ENCODE measurements at regions not wholly inside any gene's neighbourhood (a gene's known extent, or its start where the extent isn't known, plus 50 kb on each side); places are given as distances from the start of the nearest gene placed in this dataset.

DNA sequence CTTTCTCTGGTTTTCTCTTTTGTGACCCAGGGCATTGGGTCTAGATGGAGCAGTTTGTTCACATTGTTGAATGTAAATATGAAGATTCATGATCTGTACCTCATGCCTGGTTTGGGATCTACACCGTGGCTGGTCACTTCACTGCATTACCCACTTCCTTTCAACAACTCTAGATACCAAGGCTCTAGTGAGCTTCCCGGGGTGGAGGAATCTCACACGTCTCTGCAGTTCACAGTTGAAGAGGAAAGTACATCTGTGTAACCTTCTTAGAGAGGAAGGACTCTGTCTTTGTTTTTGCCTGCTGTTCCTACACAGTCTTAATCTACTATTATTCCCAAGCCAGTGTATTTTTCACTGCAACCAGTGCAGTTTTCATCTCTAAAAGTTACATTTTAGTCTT is 574.8 kb downstream of the MBD2 start:
- ATAC-seq (ENCODE audit: low read depth) (no peak), DNase-seq (no peak)
- no peak overlapping the region for H2AFZ ChIP-seq (ENCODE audit: insufficient read depth, low read depth, low read length, poor library complexity, severe bottlenecking)
- no peaks in the 10 kb centered on the region for H3K27me3 ChIP-seq (replicated peaks in 1 of 4; ENCODE audit: control extremely low read depth in 1 of 4, control insufficient read depth in 3 of 4, insufficient read depth in 4 of 4, low read length in 3 of 4)
- H4K20me1 ChIP-seq (ENCODE audit: control insufficient read depth, insufficient read depth, low read length, poor library complexity, severe bottlenecking): no peaks in the 10 kb centered on the region
- H3K4me3 ChIP-seq (ENCODE audit: control extremely low read depth in 1 of 5, extremely low read depth in 1 of 5, insufficient read depth in 1 of 5, low read depth in 2 of 5, low read length in 4 of 5): no peak overlapping the region
- H3K4me2 ChIP-seq (replicated peaks; ENCODE audit: low read depth, low read length, poor library complexity, severe bottlenecking): no peak overlapping the region
- intact Hi-C loops (cut with micrococcal nuclease): no loop called here
- H3K79me2 ChIP-seq (ENCODE audit: control insufficient read depth, insufficient read depth, low read length): no peaks in the 10 kb centered on the region
- Mint-ChIP-seq H3K27me3 (no peaks in the 10 kb centered on the region), H3K4me3 (no peak overlapping the region), H3K9me3 (ENCODE audit: insufficient read depth) (no peaks in the 10 kb centered on the region), H3K27ac (no peak overlapping the region), H3K4me1 (no peaks in the 10 kb centered on the region)
- no peak overlapping the region for H3K9ac ChIP-seq (ENCODE audit: low read length)
- no peak for TF ChIP-seq EZH2 (IDR thresholded peaks at IDR 0.05; ENCODE audit: borderline replicate concordance, insufficient read depth, low read depth, low read length, poor library complexity, severe bottlenecking)
- no CpG with 5 or more reads among the region's 3 CpGs for WGBS (ENCODE audit: insufficient coverage)
- ChIA-PET CTCF (no interaction called here), POLR2A (no interaction called here)
- H3K27ac ChIP-seq (ENCODE audit: low read length in 2 of 2): no peak overlapping the region
- peaks cover 0 to 8% (median 0%) of the 10 kb centered on the region in 3 donors for H3K9me3 ChIP-seq (ENCODE audit: control extremely low read depth in 1 of 3, control insufficient read depth in 2 of 3, insufficient read depth in 1 of 3, low read length in 2 of 3)
- no peaks in the 10 kb centered on the region for H3K36me3 ChIP-seq (replicated peaks in 1 of 2; ENCODE audit: control extremely low read depth in 1 of 2, control insufficient read depth in 1 of 2, extremely low read depth in 1 of 2, insufficient read depth in 2 of 2, low read length in 1 of 2)
- no peaks in the 10 kb centered on the region for H3K4me1 ChIP-seq (ENCODE audit: control insufficient read depth in 2 of 2, insufficient read depth in 2 of 2, low read length in 2 of 2)

DNA sequence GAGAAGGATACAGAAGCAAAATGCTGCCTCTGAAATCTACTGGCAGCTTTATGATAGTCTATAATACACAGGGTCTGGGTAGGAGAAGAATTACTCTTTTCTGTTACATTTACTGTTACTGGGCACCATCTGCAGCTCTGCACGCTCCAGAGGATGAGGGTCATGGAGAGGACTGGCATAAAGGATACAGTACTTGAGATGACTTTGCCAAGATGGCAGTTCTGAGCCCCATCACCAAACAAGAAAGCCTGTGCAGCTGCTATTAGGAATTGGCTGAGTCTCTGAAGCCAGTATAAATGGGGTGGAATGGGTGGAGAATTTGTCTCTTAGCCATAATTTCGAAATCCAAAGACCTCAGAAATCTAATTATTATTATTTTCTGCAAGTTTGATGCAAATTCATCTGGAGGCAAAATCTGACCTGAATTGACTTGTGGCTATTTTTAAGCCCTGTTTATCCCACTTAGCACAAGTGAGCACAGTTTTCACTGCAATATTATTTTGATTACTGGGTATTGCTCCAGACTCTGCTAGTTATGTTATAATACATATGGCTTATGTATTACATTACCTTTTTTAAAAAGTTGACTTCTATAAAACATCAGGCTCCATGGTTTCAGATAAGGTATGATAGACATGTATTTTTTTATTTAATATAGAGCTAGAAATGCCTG is 579.5 kb downstream of the MBD2 start:
- H3K9ac ChIP-seq (ENCODE audit: low read length): no peak overlapping the region
- Mint-ChIP-seq H3K9me3 (ENCODE audit: insufficient read depth) (peaks cover 2% of the 10 kb centered on the region), H3K4me1 (no peaks in the 10 kb centered on the region), H3K4me3 (no peak overlapping the region), H3K27me3 (no peaks in the 10 kb centered on the region), H3K27ac (no peak overlapping the region)
- no peak overlapping the region for H2AFZ ChIP-seq (ENCODE audit: insufficient read depth, low read depth, low read length, poor library complexity, severe bottlenecking)
- no peaks in the 10 kb centered on the region for H3K36me3 ChIP-seq (replicated peaks in 1 of 2; ENCODE audit: control extremely low read depth in 1 of 2, control insufficient read depth in 1 of 2, extremely low read depth in 1 of 2, insufficient read depth in 2 of 2, low read length in 1 of 2)
- H3K27me3 ChIP-seq (replicated peaks in 1 of 4; ENCODE audit: control extremely low read depth in 1 of 4, control insufficient read depth in 3 of 4, insufficient read depth in 4 of 4, low read length in 3 of 4): no peaks in the 10 kb centered on the region
- no peaks in the 10 kb centered on the region for H3K4me1 ChIP-seq (ENCODE audit: control insufficient read depth in 2 of 2, insufficient read depth in 2 of 2, low read length in 2 of 2)
- POLR2A ChIA-PET: no interaction called here
- TF ChIP-seq, protein P1, sequence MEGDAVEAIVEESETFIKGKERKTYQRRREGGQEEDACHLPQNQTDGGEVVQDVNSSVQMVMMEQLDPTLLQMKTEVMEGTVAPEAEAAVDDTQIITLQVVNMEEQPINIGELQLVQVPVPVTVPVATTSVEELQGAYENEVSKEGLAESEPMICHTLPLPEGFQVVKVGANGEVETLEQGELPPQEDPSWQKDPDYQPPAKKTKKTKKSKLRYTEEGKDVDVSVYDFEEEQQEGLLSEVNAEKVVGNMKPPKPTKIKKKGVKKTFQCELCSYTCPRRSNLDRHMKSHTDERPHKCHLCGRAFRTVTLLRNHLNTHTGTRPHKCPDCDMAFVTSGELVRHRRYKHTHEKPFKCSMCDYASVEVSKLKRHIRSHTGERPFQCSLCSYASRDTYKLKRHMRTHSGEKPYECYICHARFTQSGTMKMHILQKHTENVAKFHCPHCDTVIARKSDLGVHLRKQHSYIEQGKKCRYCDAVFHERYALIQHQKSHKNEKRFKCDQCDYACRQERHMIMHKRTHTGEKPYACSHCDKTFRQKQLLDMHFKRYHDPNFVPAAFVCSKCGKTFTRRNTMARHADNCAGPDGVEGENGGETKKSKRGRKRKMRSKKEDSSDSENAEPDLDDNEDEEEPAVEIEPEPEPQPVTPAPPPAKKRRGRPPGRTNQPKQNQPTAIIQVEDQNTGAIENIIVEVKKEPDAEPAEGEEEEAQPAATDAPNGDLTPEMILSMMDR (IDR thresholded peaks at IDR 0.05): no peak
- no peak for TF ChIP-seq EZH2 (IDR thresholded peaks at IDR 0.05; ENCODE audit: borderline replicate concordance, insufficient read depth, low read depth, low read length, poor library complexity, severe bottlenecking)
- CTCF ChIA-PET: no interaction called here
- intact Hi-C loops (cut with micrococcal nuclease): no loop called here
- H3K4me3 ChIP-seq (ENCODE audit: control extremely low read depth in 1 of 5, extremely low read depth in 1 of 5, insufficient read depth in 1 of 5, low read depth in 2 of 5, low read length in 4 of 5): no peak overlapping the region
- ATAC-seq (ENCODE audit: low read depth) (no peak), DNase-seq (no peak)
- no peaks in the 10 kb centered on the region for H3K79me2 ChIP-seq (ENCODE audit: control insufficient read depth, insufficient read depth, low read length)
- H3K9me3 ChIP-seq (ENCODE audit: control extremely low read depth in 1 of 3, control insufficient read depth in 2 of 3, insufficient read depth in 1 of 3, low read length in 2 of 3): no peaks in the 10 kb centered on the region
- H4K20me1 ChIP-seq (ENCODE audit: control insufficient read depth, insufficient read depth, low read length, poor library complexity, severe bottlenecking): no peaks in the 10 kb centered on the region
- H3K4me2 ChIP-seq (replicated peaks; ENCODE audit: low read depth, low read length, poor library complexity, severe bottlenecking): no peak overlapping the region
- H3K27ac ChIP-seq (ENCODE audit: low read length in 2 of 2): no peak overlapping the region
- no CpG with 5 or more reads among the region's 2 CpGs for WGBS (ENCODE audit: insufficient coverage)

All from B cell (primary cell).